HG03520 (cell line): ENCODE measurements at regions not wholly inside any gene's neighbourhood (a gene's known extent, or its start where the extent isn't known, plus 50 kb on each side); places are given as distances from the start of the nearest gene placed in this dataset.

Experiments
- ATAC-seq: cut with Tn5 transposase; IDR thresholded peaks from one replicate; pipeline ENCODE4 v1.9.1; 2021; ENCODE audit warnings: mild to moderate bottlenecking, moderate library complexity; ENCODE audit not compliant: unreplicated experiment

DNA sequence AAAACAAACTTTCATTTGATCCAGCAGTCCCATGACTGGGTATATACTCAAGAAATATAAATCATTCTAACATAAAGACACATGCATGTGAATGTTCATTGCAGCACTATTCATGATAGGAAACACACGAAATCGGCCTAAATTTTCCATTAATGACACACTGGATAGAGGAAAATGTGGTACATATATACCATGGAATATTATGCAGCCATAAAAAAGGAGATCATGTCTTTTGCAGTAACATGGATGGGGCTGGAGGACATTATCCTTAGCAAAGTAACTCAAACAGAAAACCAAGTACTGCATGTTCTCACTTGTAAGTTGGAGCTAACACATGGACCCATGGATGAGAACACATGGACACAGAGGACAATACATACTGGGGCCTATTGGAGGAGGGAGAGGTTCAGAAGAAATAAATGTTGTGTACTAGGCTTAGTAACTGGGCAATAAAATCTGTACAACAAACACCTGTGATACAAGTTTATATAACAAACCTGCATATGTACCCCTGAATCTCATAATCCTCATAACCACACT lies 283.6 kb downstream of the LMO7 start:
- no peak for ATAC-seq

DNA sequence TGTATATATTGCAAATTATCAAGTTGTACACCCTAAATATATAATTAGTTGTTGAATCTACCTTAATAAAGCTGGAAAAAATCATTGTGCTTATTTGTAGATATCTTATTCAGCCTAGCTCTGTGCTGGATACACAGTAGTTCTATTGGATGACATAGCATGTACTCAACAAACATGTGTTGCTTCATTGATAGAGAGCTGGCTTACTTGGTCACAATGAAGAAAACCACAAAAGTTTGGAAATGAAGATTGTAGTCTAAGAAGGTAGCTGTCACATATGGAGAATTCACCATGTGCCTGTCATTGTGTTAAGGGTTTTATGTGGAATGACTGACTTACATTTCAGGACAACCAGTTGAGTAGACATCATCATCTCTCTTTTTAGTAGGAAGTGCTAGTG lies 278.9 kb downstream of the LMO7 start:
- ATAC-seq: no peak

DNA sequence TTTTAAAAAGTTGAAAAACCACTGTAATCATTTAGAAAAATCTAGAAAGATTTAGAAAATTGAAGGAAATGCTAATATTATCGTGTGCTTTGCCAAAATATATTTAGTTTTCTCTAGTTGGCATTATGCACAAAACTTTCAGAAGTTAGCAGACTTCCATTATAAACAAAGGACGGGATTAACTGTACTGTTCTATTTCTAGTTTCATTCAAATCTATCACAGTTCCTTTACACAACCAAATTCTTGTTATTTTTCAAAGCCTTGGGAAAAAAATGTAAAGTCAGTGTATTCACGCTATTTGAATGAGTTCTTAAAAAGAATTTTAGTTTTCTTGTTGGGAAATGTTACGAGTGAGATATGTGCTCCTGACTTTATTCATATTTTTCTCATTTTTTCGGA lies 277.8 kb downstream of the LMO7 start:
- no peak for ATAC-seq

DNA sequence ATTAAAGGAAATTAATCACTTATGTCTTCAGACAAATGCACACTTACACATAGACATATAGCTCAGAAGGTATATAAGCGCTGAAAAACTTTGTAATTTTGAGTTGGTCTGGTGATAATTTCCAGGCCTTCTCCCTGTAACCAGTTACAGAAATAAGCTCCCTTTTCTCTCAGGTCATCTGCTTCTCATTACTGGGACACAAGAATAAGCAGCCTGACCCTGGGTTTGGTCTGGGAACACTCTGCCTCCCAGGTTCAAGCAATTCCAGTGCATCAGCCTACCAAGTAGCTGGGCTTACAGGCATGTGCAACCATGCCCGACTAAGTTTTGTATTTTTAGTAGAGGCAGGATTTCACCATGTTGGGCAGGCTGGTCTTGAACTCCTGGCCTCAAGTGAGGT lies 274.5 kb downstream of the LMO7 start:
- ATAC-seq: no peak
